ENCODE measurements at regions not wholly inside any gene's neighbourhood (a gene's known extent, or its start where the extent isn't known, plus 50 kb on each side); places are given as distances from the start of the nearest gene placed in this dataset.

- no peak for TF ChIP-seq JUND (IDR thresholded peaks at IDR 0.05; ENCODE audit: low read depth)
- in situ Hi-C loops (cut with HindIII; ENCODE audit: low pct_unique_long_range_greater_than_20kb, low sequenced_read_pairs), result no loop called here
- DNase-seq (ENCODE audit: low read depth in 1 of 2, low spot score in 1 of 2), result no peak
These were observed 166.5 kb upstream of the ZNF507 start for GRCh38 chr19:32178956-32179355.

GRCh38 chr19:32181216-32181920, 164.0 kb upstream of the ZNF507 start:
- TF ChIP-seq JUND (IDR thresholded peaks at IDR 0.05; ENCODE audit: low read depth), result no peak
- DNase-seq (ENCODE audit: low read depth in 1 of 2, low spot score in 1 of 2), result no peak
- in situ Hi-C loops (cut with HindIII; ENCODE audit: low pct_unique_long_range_greater_than_20kb, low sequenced_read_pairs), result no loop called here

GRCh38 chr19:32186542-32187330, 158.7 kb upstream of the ZNF507 start:
- TF ChIP-seq JUND (IDR thresholded peaks at IDR 0.05; ENCODE audit: low read depth), result no peak
- no peak for DNase-seq (ENCODE audit: low read depth in 1 of 2, low spot score in 1 of 2)
- in situ Hi-C loops (cut with HindIII; ENCODE audit: low pct_unique_long_range_greater_than_20kb, low sequenced_read_pairs), result no loop called here

- no peak for TF ChIP-seq JUND (IDR thresholded peaks at IDR 0.05; ENCODE audit: low read depth)
- DNase-seq (ENCODE audit: low read depth in 1 of 2, low spot score in 1 of 2), result no peak
- in situ Hi-C loops (cut with HindIII; ENCODE audit: low pct_unique_long_range_greater_than_20kb, low sequenced_read_pairs), result no loop called here
These were observed 156.5 kb upstream of the ZNF507 start for GRCh38 chr19:32188921-32189320.

- DNase-seq (ENCODE audit: low read depth in 1 of 2, low spot score in 1 of 2), result no peak
- TF ChIP-seq JUND (IDR thresholded peaks at IDR 0.05; ENCODE audit: low read depth), result no peak
- in situ Hi-C loops (cut with HindIII; ENCODE audit: low pct_unique_long_range_greater_than_20kb, low sequenced_read_pairs), result no loop called here
These were observed 155.3 kb upstream of the ZNF507 start for GRCh38 chr19:32189956-32190706.

GRCh38 chr19:32191921-32192320, 153.5 kb upstream of the ZNF507 start:
- DNase-seq (ENCODE audit: low read depth in 1 of 2, low spot score in 1 of 2), result no peak
- TF ChIP-seq JUND (IDR thresholded peaks at IDR 0.05; ENCODE audit: low read depth), result no peak
- in situ Hi-C loops (cut with HindIII; ENCODE audit: low pct_unique_long_range_greater_than_20kb, low sequenced_read_pairs), result no loop called here

- TF ChIP-seq JUND (IDR thresholded peaks at IDR 0.05; ENCODE audit: low read depth), result no peak
- in situ Hi-C loops (cut with HindIII; ENCODE audit: low pct_unique_long_range_greater_than_20kb, low sequenced_read_pairs), result no loop called here
These were observed 149.5 kb upstream of the ZNF507 start for GRCh38 chr19:32195706-32196610.

GRCh38 chr19:32196690-32197420, 148.6 kb upstream of the ZNF507 start:
- DNase-seq (ENCODE audit: low read depth in 1 of 2, low spot score in 1 of 2), result no peak
- in situ Hi-C loops (cut with HindIII; ENCODE audit: low pct_unique_long_range_greater_than_20kb, low sequenced_read_pairs), result no loop called here
- TF ChIP-seq JUND (IDR thresholded peaks at IDR 0.05; ENCODE audit: low read depth), result no peak

More at GRCh38 chr19:32195706-32196610, 149.5 kb upstream of the ZNF507 start:
- DNase-seq (ENCODE audit: low read depth in 1 of 2, low spot score in 1 of 2), result no peak

- DNase-seq (ENCODE audit: low read depth in 1 of 2, low spot score in 1 of 2), result no peak
- no peak for TF ChIP-seq JUND (IDR thresholded peaks at IDR 0.05; ENCODE audit: low read depth)
- in situ Hi-C loops (cut with HindIII; ENCODE audit: low pct_unique_long_range_greater_than_20kb, low sequenced_read_pairs), result no loop called here
These were observed 147.2 kb upstream of the ZNF507 start for GRCh38 chr19:32197896-32198882.

GRCh38 chr19:32199501-32200040, 145.8 kb upstream of the ZNF507 start:
- DNase-seq (ENCODE audit: low read depth in 1 of 2, low spot score in 1 of 2), result no peak
- in situ Hi-C loops (cut with HindIII; ENCODE audit: low pct_unique_long_range_greater_than_20kb, low sequenced_read_pairs), result no loop called here
- no peak for TF ChIP-seq JUND (IDR thresholded peaks at IDR 0.05; ENCODE audit: low read depth)

Data from T47D (cell line).